Chondrocyte (in vitro differentiated cells): ENCODE measurements at regions not wholly inside any gene's neighbourhood (a gene's known extent, or its start where the extent isn't known, plus 50 kb on each side); places are given as distances from the start of the nearest gene placed in this dataset.
"Not testable (repeated sequence)": the region's sequence is repeated elsewhere in the genome, so short reads cannot be mapped to it uniquely, and the experiment has no call there.

Source experiments
- DNase-seq: peaks from one replicate; pipeline ENCODE4 v3.0.0; 2021; ENCODE audit warnings: mixed read lengths, low spot score
- H3K27ac Mint-ChIP-seq: one replicate; pipeline ENCODE4 v1.8.0; 2021; ENCODE audit warnings: mild to moderate bottlenecking, moderate library complexity, mixed read lengths; ENCODE audit not compliant: unreplicated experiment
- H3K27me3 Mint-ChIP-seq: 2 replicates; pipeline ENCODE4 v1.8.0; 2021; ENCODE audit warnings: low read depth, mixed read lengths
- H3K36me3 Mint-ChIP-seq: 2 replicates; pipeline ENCODE4 v1.8.0; 2021; ENCODE audit warnings: low read depth, mixed read lengths
- H3K4me1 Mint-ChIP-seq: 2 replicates; pipeline ENCODE4 v1.8.0; 2021; ENCODE audit warnings: low read depth, mild to moderate bottlenecking, mixed read lengths
- H3K4me3 Mint-ChIP-seq: one replicate; pipeline ENCODE4 v1.8.0; 2021; ENCODE audit warnings: mild to moderate bottlenecking, moderate library complexity, mixed read lengths; ENCODE audit not compliant: unreplicated experiment
- H3K9me3 Mint-ChIP-seq: 2 replicates; pipeline ENCODE4 v1.8.0; 2021; ENCODE audit warnings: low read depth, mixed read lengths
- CTCF ChIP-seq: fragments of 200-600 bp; sonication (generic); IDR thresholded peaks from 2 replicates; pipeline ENCODE4 v1.5.0; 2021; ENCODE audit warnings: antibody characterized with exemption, mild to moderate bottlenecking, moderate library complexity

- H3K36me3 Mint-ChIP-seq: peaks cover 6% of the 10 kb centered on the region
- no peak for DNase-seq
- H3K4me3 Mint-ChIP-seq: no peak overlapping the region
- TF ChIP-seq CTCF: no peak
- H3K27ac Mint-ChIP-seq: no peak overlapping the region
- no peaks in the 10 kb centered on the region for H3K27me3 Mint-ChIP-seq
- peaks cover 4% of the 10 kb centered on the region for H3K4me1 Mint-ChIP-seq
- H3K9me3 Mint-ChIP-seq: no peaks in the 10 kb centered on the region
Observed at GRCh38 chr1:120954736-120955135, 65.2 kb downstream of the PPIAL4A start.

GRCh38 chr1:120955961-120956360, 66.4 kb downstream of the PPIAL4A start:
- not testable (repeated sequence) for H3K27me3 Mint-ChIP-seq, H3K36me3 Mint-ChIP-seq, DNase-seq, H3K4me3 Mint-ChIP-seq, H3K9me3 Mint-ChIP-seq, H3K27ac Mint-ChIP-seq, H3K4me1 Mint-ChIP-seq

- not testable (repeated sequence) for H3K4me3 Mint-ChIP-seq, H3K9me3 Mint-ChIP-seq, H3K27me3 Mint-ChIP-seq, DNase-seq, H3K36me3 Mint-ChIP-seq, H3K27ac Mint-ChIP-seq, H3K4me1 Mint-ChIP-seq
Observed at GRCh38 chr1:120966018-120966417, 76.4 kb downstream of the PPIAL4A start.

GRCh38 chr1:120972863-120973262, 83.3 kb downstream of the PPIAL4A start:
- H3K9me3 Mint-ChIP-seq: not testable (repeated sequence)

GRCh38 chr1:120973836-120974235, 84.3 kb downstream of the PPIAL4A start:
- H3K9me3 Mint-ChIP-seq, H3K36me3 Mint-ChIP-seq, H3K4me1 Mint-ChIP-seq, H3K27ac Mint-ChIP-seq, DNase-seq, H3K4me3 Mint-ChIP-seq, H3K27me3 Mint-ChIP-seq: not testable (repeated sequence)

More at GRCh38 chr1:120972863-120973262, 83.3 kb downstream of the PPIAL4A start:
- H3K27me3 Mint-ChIP-seq, H3K27ac Mint-ChIP-seq, DNase-seq, H3K4me3 Mint-ChIP-seq, H3K36me3 Mint-ChIP-seq, H3K4me1 Mint-ChIP-seq: not testable (repeated sequence)

- not testable (repeated sequence) for H3K4me1 Mint-ChIP-seq, H3K9me3 Mint-ChIP-seq, H3K4me3 Mint-ChIP-seq, H3K27ac Mint-ChIP-seq, H3K27me3 Mint-ChIP-seq, H3K36me3 Mint-ChIP-seq, DNase-seq
Observed at GRCh38 chr1:120977279-120977678, 87.7 kb downstream of the PPIAL4A start.

GRCh38 chr1:120981489-120982094, 92.0 kb downstream of the PPIAL4A start:
- H3K27ac Mint-ChIP-seq, H3K4me3 Mint-ChIP-seq, DNase-seq, H3K9me3 Mint-ChIP-seq, H3K36me3 Mint-ChIP-seq, H3K4me1 Mint-ChIP-seq, H3K27me3 Mint-ChIP-seq: not testable (repeated sequence)

GRCh38 chr1:120994614-120995013, 105.0 kb downstream of the PPIAL4A start:
- not testable (repeated sequence) for H3K36me3 Mint-ChIP-seq, H3K27me3 Mint-ChIP-seq, H3K4me1 Mint-ChIP-seq, DNase-seq, H3K27ac Mint-ChIP-seq, H3K4me3 Mint-ChIP-seq, H3K9me3 Mint-ChIP-seq

- not testable (repeated sequence) for DNase-seq, H3K27ac Mint-ChIP-seq, H3K4me1 Mint-ChIP-seq, H3K36me3 Mint-ChIP-seq, H3K9me3 Mint-ChIP-seq, H3K27me3 Mint-ChIP-seq, H3K4me3 Mint-ChIP-seq
Observed at GRCh38 chr1:120995025-120995424, 105.5 kb downstream of the PPIAL4A start.

- not testable (repeated sequence) for DNase-seq, H3K36me3 Mint-ChIP-seq, H3K9me3 Mint-ChIP-seq, H3K4me1 Mint-ChIP-seq, H3K27me3 Mint-ChIP-seq, H3K4me3 Mint-ChIP-seq, H3K27ac Mint-ChIP-seq
Observed at GRCh38 chr1:121001090-121001726, 111.6 kb downstream of the PPIAL4A start.

GRCh38 chr1:121003230-121003629, 113.7 kb downstream of the PPIAL4A start:
- not testable (repeated sequence) for H3K27ac Mint-ChIP-seq, H3K4me3 Mint-ChIP-seq, DNase-seq, H3K27me3 Mint-ChIP-seq, H3K9me3 Mint-ChIP-seq, H3K4me1 Mint-ChIP-seq, H3K36me3 Mint-ChIP-seq

- H3K4me3 Mint-ChIP-seq, H3K4me1 Mint-ChIP-seq, H3K27me3 Mint-ChIP-seq, H3K9me3 Mint-ChIP-seq, H3K36me3 Mint-ChIP-seq, H3K27ac Mint-ChIP-seq, DNase-seq: not testable (repeated sequence)
Observed at GRCh38 chr1:121006826-121007225, 117.3 kb downstream of the PPIAL4A start.
